OCI-LY3 (cell line): ENCODE measurements at regions not wholly inside any gene's neighbourhood (a gene's known extent, or its start where the extent isn't known, plus 50 kb on each side); places are given as distances from the start of the nearest gene placed in this dataset.

Experiments used
- CTCF ChIP-seq: fragments of 200-600, 300-600 bp; sonication (generic); IDR thresholded peaks from 2 replicates; pipeline ENCODE4 v1.5.1; 2014; ENCODE audit warnings: antibody characterized with exemption, low read length, low read depth
- EZH2phosphoT487 ChIP-seq: fragments of 200-600 bp; shearing (Covaris generic); IDR thresholded peaks from 2 replicates; pipeline ENCODE4 v1.6.1; 2018; ENCODE audit warnings: antibody characterized with exemption, mixed run types, low read depth

GRCh38 chr17:31695456-31696090 is 163.5 kb downstream of the COPRS start:
- TF ChIP-seq CTCF (no peak), EZH2phosphoT487 (no peak)
